Ovary (tissue), 7 donors: ENCODE measurements at regions not wholly inside any gene's neighbourhood (a gene's known extent, or its start where the extent isn't known, plus 50 kb on each side); places are given as distances from the start of the nearest gene placed in this dataset.
A peak's percentile ranks its signal among the peaks of the same experiment; 100 is the strongest.

Experiments used
- DNase-seq, 5 donors: peaks; one replicate each; pipeline ENCODE4 v3.0.0-alpha.2; 2019 to 2020
- H3K27ac ChIP-seq, 2 donors: fragments of 200-600 bp; one replicate each; pipeline versions ENCODE4 v1.5.1 to v1.8.0; 2019 to 2022
- H3K27me3 ChIP-seq: fragments of 200-600 bp; one replicate; pipeline ENCODE4 v1.8.0; 2022
- H3K36me3 ChIP-seq: fragments of 200-600 bp; sonication (generic); one replicate; pipeline ENCODE4 v1.5.1; 2019
- H3K4me1 ChIP-seq: one replicate; pipeline ENCODE4 v1.8.1; 2013; ENCODE audit warnings: mild to moderate bottlenecking, moderate library complexity; ENCODE audit not compliant: insufficient read depth
- H3K4me3 ChIP-seq: fragments of 200-600 bp; sonication (generic); one replicate; pipeline ENCODE4 v1.5.1; 2017
- H3K9me3 ChIP-seq, 2 donors: fragments of 200-600 bp in 1 of 2; sonication (generic) in 1 of 2; one replicate each; pipeline versions ENCODE4 v1.5.1 to v1.8.1; 2013 to 2019; ENCODE audit warnings: mild to moderate bottlenecking in 1 of 2, moderate library complexity in 1 of 2
- EP300 ChIP-seq: sonication (generic); formaldehyde crosslinking; IDR thresholded peaks from one replicate; pipeline ENCODE4 v1.6.1; 2017; ENCODE audit warnings: antibody characterized with exemption
- POLR2A ChIP-seq: fragments of 450-650 bp; IDR thresholded peaks from one replicate; pipeline ENCODE4 v1.6.1; 2017; ENCODE audit warnings: antibody characterized with exemption, mild to moderate bottlenecking, moderate library complexity
- WGBS, 3 donors: extraction: QIAGEN DNeasy Blood & Tissue Kit in 1 of 3; methylation state at CpG; one replicate each; pipeline versions ENCODE4 v1.1.5 to v1.1.7; 2013 to 2017; 5-methylcytosine and 5-hydroxymethylcytosine counted together
- intact Hi-C, 4 donors: fragments of 100-400 bp; cut with DNase I; formaldehyde crosslinking; loops; one replicate each; pipeline versions ENCODE4 v1.11.0 to v1.15.1; 2022 to 2023
- TF ChIP-seq, protein P1 (sequence below), 3 donors: fragments of 450-650 bp in 2 of 3; fragments of 200-600 bp in 1 of 3; IDR thresholded peaks; one replicate each; pipeline versions ENCODE4 v1.5.1 to v1.8.0; 2016 to 2022; ENCODE audit warnings: antibody characterized with exemption in 3 of 3, mild to moderate bottlenecking in 1 of 3
- donor health status: DM: no; HTN: no; CAD: no; lungs with moderate emphysema.
- donor health status: DM: no; HTN: no; CAD: no.
- donor health status: Bipolar disorder and iron deficiency.
- donor health status: DM: no; HTN: no; CAD: no.
- donor health status: DM: yes; HTN: yes; CAD: no.

DNA sequence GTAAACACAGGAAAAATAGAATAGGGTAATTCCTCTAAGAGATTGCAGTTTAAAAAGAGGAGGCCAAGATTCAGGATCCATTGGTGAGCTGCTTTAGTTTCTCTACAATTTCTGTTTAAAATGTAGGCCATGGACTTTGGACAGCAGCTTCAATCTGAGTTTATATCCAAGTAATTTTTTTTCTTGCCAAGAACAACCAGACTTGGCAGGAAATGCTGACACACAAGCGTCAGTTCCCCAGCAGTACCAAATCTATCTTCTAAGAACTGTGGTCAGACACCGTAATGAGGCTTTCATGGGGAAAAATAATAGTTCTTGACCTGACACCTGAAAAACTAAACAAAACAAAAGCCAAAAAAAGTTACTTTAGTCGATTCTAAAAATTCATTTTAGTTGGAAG, 528.8 kb downstream of the CSNK1G3 start:
- no peaks in the 10 kb centered on the region for H3K27me3 ChIP-seq
- H3K9me3 ChIP-seq: no peaks in the 10 kb centered on the region
- no peak overlapping the region for H3K27ac ChIP-seq
- no peaks in the 10 kb centered on the region for H3K36me3 ChIP-seq
- H3K4me1 ChIP-seq: no peaks in the 10 kb centered on the region
- TF ChIP-seq, protein P1, sequence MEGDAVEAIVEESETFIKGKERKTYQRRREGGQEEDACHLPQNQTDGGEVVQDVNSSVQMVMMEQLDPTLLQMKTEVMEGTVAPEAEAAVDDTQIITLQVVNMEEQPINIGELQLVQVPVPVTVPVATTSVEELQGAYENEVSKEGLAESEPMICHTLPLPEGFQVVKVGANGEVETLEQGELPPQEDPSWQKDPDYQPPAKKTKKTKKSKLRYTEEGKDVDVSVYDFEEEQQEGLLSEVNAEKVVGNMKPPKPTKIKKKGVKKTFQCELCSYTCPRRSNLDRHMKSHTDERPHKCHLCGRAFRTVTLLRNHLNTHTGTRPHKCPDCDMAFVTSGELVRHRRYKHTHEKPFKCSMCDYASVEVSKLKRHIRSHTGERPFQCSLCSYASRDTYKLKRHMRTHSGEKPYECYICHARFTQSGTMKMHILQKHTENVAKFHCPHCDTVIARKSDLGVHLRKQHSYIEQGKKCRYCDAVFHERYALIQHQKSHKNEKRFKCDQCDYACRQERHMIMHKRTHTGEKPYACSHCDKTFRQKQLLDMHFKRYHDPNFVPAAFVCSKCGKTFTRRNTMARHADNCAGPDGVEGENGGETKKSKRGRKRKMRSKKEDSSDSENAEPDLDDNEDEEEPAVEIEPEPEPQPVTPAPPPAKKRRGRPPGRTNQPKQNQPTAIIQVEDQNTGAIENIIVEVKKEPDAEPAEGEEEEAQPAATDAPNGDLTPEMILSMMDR (IDR thresholded peaks at IDR 0.05): no peak
- TF ChIP-seq POLR2A: no peak
- TF ChIP-seq EP300: no peak
- H3K4me3 ChIP-seq: no peak overlapping the region
- intact Hi-C loops: no loop called here
- 1 to 7% (median 2%) methylated on average over 3 of the region's 3 CpGs for WGBS, 3 donors
- DNase-seq: peak in 1 of 5 donors; percentile 14

DNA sequence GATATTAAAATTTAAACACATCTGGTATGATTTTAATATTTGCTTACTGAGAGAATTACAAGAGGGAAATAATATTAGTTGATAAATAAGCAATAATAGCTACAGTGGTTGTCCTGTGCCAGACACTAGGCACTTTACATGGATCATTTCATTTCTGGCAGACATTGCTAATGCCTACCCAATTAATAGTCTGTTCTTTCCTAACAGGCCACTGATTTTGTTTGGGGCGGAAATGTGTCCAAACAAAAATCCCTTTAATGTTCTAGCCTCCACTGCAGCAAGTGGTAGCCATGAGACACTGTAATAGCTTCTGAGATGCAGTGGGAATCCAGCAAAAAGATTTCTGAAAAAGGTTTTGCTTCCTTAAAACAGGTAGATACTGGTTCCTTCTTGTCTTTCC, 527.4 kb downstream of the CSNK1G3 start:
- H3K27me3 ChIP-seq: no peaks in the 10 kb centered on the region
- WGBS, 3 donors: 94 to 97% (median 96%) methylated on average over 1 of the region's 1 CpG

DNA sequence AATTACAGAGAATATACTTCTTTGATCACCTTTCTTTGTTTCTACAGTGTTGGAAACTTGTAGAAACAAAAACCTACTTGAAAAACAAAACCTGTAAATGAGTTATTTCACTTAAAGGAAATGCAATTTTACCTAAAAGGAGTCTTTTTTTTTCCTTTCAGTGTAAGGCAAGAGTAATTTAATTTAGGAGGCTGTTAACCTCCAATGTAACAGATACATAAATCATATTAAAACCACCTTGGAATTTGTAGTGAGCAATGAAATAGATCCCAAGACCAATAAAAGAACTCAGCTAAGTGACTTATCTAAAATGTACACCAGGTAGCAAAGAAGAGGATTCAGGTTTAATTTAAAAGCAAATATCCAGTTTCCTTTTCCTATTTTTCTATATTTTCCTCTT, 524.8 kb downstream of the CSNK1G3 start:
- no peaks in the 10 kb centered on the region for H3K4me1 ChIP-seq
- no peaks in the 10 kb centered on the region for H3K36me3 ChIP-seq
- no peak overlapping the region for H3K27ac ChIP-seq
- DNase-seq: no peak
- H3K27me3 ChIP-seq: no peaks in the 10 kb centered on the region
- intact Hi-C loops: no loop called here
- H3K9me3 ChIP-seq: no peaks in the 10 kb centered on the region
- TF ChIP-seq EP300: no peak
- TF ChIP-seq, protein P1 (IDR thresholded peaks at IDR 0.05): no peak
- no peak for TF ChIP-seq POLR2A
- no peak overlapping the region for H3K4me3 ChIP-seq

More for the DNA sequence above, 527.4 kb downstream of the CSNK1G3 start:
- no peak overlapping the region for H3K4me3 ChIP-seq
- no peak for DNase-seq
- H3K9me3 ChIP-seq: no peaks in the 10 kb centered on the region
- H3K27ac ChIP-seq: no peak overlapping the region
- TF ChIP-seq EP300 (no peak), POLR2A (no peak)
- TF ChIP-seq, protein P1 (IDR thresholded peaks at IDR 0.05): no peak
- intact Hi-C loops: no loop called here
- no peaks in the 10 kb centered on the region for H3K4me1 ChIP-seq
- no peaks in the 10 kb centered on the region for H3K36me3 ChIP-seq

DNA sequence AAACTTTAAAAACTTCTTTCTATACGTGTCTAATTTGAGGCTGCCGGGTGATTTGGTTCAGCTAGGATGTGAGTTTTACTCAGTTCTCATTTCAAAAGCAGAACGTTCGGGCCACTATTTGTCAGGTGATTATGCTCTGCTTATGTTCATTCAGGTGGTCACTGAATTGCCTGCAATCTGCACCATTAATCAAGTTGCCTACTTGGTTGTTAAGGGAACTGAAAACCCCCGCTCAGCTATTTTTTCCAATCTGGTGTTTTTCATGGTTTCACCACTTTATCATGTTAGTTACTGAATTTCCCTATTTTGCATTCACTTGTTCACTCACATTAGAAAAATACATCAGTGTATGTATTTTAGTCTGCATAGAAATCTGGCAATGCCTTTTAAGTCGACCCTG, 523.0 kb downstream of the CSNK1G3 start:
- Histone ChIP-seq H3K27me3 (no peaks in the 10 kb centered on the region), H3K9me3 (no peaks in the 10 kb centered on the region), H3K4me1 (no peaks in the 10 kb centered on the region), H3K4me3 (no peak overlapping the region), H3K36me3 (no peaks in the 10 kb centered on the region), H3K27ac (no peak overlapping the region)
- TF ChIP-seq, protein P1 (IDR thresholded peaks at IDR 0.05): no peak
- no peak for TF ChIP-seq EP300
- TF ChIP-seq POLR2A: no peak
- intact Hi-C loops: no loop called here
- WGBS, 3 donors: 90 to 91% (median 91%) methylated on average over 6 of the region's 6 CpGs
- DNase-seq: no peak
